Neural cell (in vitro differentiated cells): ENCODE measurements at regions not wholly inside any gene's neighbourhood (a gene's known extent, or its start where the extent isn't known, plus 50 kb on each side); places are given as distances from the start of the nearest gene placed in this dataset.

ENCODE experiments used
- H2AFZ ChIP-seq: fragments of 200-600, 300-800 bp; sonication (generic), shearing (Covaris generic); 2 replicates; pipeline ENCODE4 v1.6.0; 2014; ENCODE audit warnings: low read depth, mild to moderate bottlenecking, antibody characterized with exemption, low read length, moderate library complexity
- H3F3A ChIP-seq: fragments of 200-600 bp; shearing (Covaris generic); 2 replicates; pipeline ENCODE4 v1.6.1; 2016; ENCODE audit warnings: mild to moderate bottlenecking, moderate library complexity, mixed read lengths, antibody characterized with exemption, low read length; ENCODE audit not compliant: insufficient read depth, poor library complexity, severe bottlenecking
- H3K27ac ChIP-seq: fragments of 200-600, 300-800 bp; sonication (generic), shearing (Covaris generic); 2 replicates; pipeline ENCODE4 v1.5.1; 2014; ENCODE audit warnings: mild to moderate bottlenecking, low read length, moderate library complexity
- H3K27me3 ChIP-seq: fragments of 300-800, 200-600 bp; sonication (generic), shearing (Covaris generic); 2 replicates; pipeline ENCODE4 v1.6.0; 2014; ENCODE audit warnings: mild to moderate bottlenecking, low read depth, low read length, moderate library complexity; ENCODE audit not compliant: insufficient read depth
- H3K36me3 ChIP-seq: fragments of 300-800, 200-600 bp; sonication (generic), shearing (Covaris generic); 2 replicates; pipeline ENCODE4 v1.5.1; 2014; ENCODE audit warnings: mild to moderate bottlenecking, antibody characterized with exemption, low read length, moderate library complexity; ENCODE audit not compliant: insufficient read depth
- H3K4me2 ChIP-seq: fragments of 300-800, 200-600 bp; sonication (generic), shearing (Covaris generic); 2 replicates; pipeline ENCODE4 v1.6.0; 2014; ENCODE audit warnings: mild to moderate bottlenecking, low read length
- H3K4me3 ChIP-seq: fragments of 300-800, 200-600 bp; sonication (generic), shearing (Covaris generic); 2 replicates; pipeline ENCODE4 v1.5.1; 2014; ENCODE audit warnings: mild to moderate bottlenecking, low read length, moderate library complexity
- H3K79me2 ChIP-seq: fragments of 200-600 bp; shearing (Covaris generic); replicated peaks from 2 replicates; pipeline ENCODE4 v1.6.0; 2014; ENCODE audit warnings: mild to moderate bottlenecking, low read length, moderate library complexity; ENCODE audit not compliant: insufficient read depth
- H3K9ac ChIP-seq: fragments of 300-800, 200-600 bp; sonication (generic), shearing (Covaris generic); 2 replicates; pipeline ENCODE4 v1.6.1; 2016; ENCODE audit warnings: mild to moderate bottlenecking, low read length, mixed read lengths
- H3K9me2 ChIP-seq: fragments of 200-600 bp; shearing (Covaris generic); 2 replicates; pipeline ENCODE4 v1.6.1; 2016; ENCODE audit warnings: mild to moderate bottlenecking, low read length, mixed read lengths; ENCODE audit not compliant: insufficient read depth
- H3K9me3 ChIP-seq: fragments of 200-600, 300-800 bp; sonication (generic), shearing (Covaris generic); 2 replicates; pipeline ENCODE4 v1.6.1; 2016; ENCODE audit warnings: mild to moderate bottlenecking, mixed run types, low read length, moderate library complexity, mixed read lengths
- H4K20me1 ChIP-seq: fragments of 200-600 bp; shearing (Covaris generic); 2 replicates; pipeline ENCODE4 v1.6.1; 2016; ENCODE audit warnings: mild to moderate bottlenecking, mixed run types; ENCODE audit not compliant: insufficient read depth
- CTCF ChIP-seq: fragments of 450-650 bp; IDR thresholded peaks from 2 replicates; pipeline ENCODE4 v1.5.1; 2014; ENCODE audit warnings: antibody characterized with exemption, mild to moderate bottlenecking, moderate library complexity; ENCODE audit not compliant: poor library complexity, severe bottlenecking
- EP300 ChIP-seq: fragments of 450-650 bp; conservative IDR thresholded peaks from 2 replicates; pipeline ENCODE4 v1.6.1; 2014; ENCODE audit warnings: antibody characterized with exemption, mild to moderate bottlenecking, moderate library complexity; ENCODE audit not compliant: poor library complexity, severe bottlenecking
- EZH2 ChIP-seq: fragments of 200-600, 300-800 bp; shearing (Covaris generic), sonication (generic); IDR thresholded peaks from 2 replicates; pipeline ENCODE4 v1.6.1; 2014; ENCODE audit warnings: antibody characterized with exemption, low read length, borderline replicate concordance, mild to moderate bottlenecking; ENCODE audit not compliant: insufficient read depth, poor library complexity, severe bottlenecking
- MXI1 ChIP-seq: fragments of 450-650 bp; conservative IDR thresholded peaks from 2 replicates; pipeline ENCODE4 v1.6.1; 2014; ENCODE audit warnings: antibody characterized with exemption, mild to moderate bottlenecking; ENCODE audit not compliant: poor library complexity, severe bottlenecking
- POLR2AphosphoS5 ChIP-seq: IDR thresholded peaks from 2 replicates; pipeline ENCODE4 v1.6.1; 2012
- RAD21 ChIP-seq: fragments of 450-650 bp; conservative IDR thresholded peaks from 2 replicates; pipeline ENCODE4 v1.6.1; 2014; ENCODE audit warnings: antibody characterized with exemption, mild to moderate bottlenecking, moderate library complexity
- REST ChIP-seq: IDR thresholded peaks from 2 replicates; pipeline ENCODE4 v1.6.1; 2012; ENCODE audit warnings: borderline replicate concordance
- SMC3 ChIP-seq: fragments of 450-650 bp; conservative IDR thresholded peaks from 2 replicates; pipeline ENCODE4 v1.6.1; 2014; ENCODE audit warnings: antibody characterized with exemption, mild to moderate bottlenecking, moderate library complexity; ENCODE audit not compliant: poor library complexity
- TAF1 ChIP-seq: IDR thresholded peaks from 2 replicates; pipeline ENCODE4 v1.6.1; 2012; ENCODE audit warnings: low read depth

- Histone ChIP-seq H3K27me3 (no peaks in the 10 kb centered on the region), H3K79me2 (no peaks in the 10 kb centered on the region), H3K36me3 (no peaks in the 10 kb centered on the region), H3K27ac (no peak overlapping the region), H3K9me3 (no peaks in the 10 kb centered on the region), H3K9ac (no peak overlapping the region), H3K9me2 (no peaks in the 10 kb centered on the region), H2AFZ (no peak overlapping the region), H3K4me3 (no peak overlapping the region), H4K20me1 (no peaks in the 10 kb centered on the region), H3K4me2 (no peak overlapping the region), H3F3A (no peaks in the 10 kb centered on the region)
- TF ChIP-seq RAD21 (no peak), REST (no peak), TAF1 (no peak), POLR2AphosphoS5 (no peak), SMC3 (no peak), MXI1 (no peak), CTCF (no peak), EZH2 (no peak), EP300 (no peak)
Observed at GRCh38 chr14:53751650-53752049, 205.0 kb downstream of the BMP4 start.

GRCh38 chr14:53748691-53749090 lies 207.9 kb downstream of the BMP4 start:
- no peaks in the 10 kb centered on the region for H3K9me3 ChIP-seq
- no peaks in the 10 kb centered on the region for H3F3A ChIP-seq
- H3K79me2 ChIP-seq = no peaks in the 10 kb centered on the region
- H3K27ac ChIP-seq = no peak overlapping the region
- no peak overlapping the region for H3K4me3 ChIP-seq
- H4K20me1 ChIP-seq = no peaks in the 10 kb centered on the region
- H3K27me3 ChIP-seq = peaks cover 8% of the 10 kb centered on the region
- no peaks in the 10 kb centered on the region for H3K9me2 ChIP-seq
- H3K4me2 ChIP-seq = no peak overlapping the region
- TF ChIP-seq RAD21 (no peak), POLR2AphosphoS5 (no peak), EP300 (no peak), TAF1 (no peak), EZH2 (no peak), MXI1 (no peak), SMC3 (no peak), CTCF (no peak), REST (no peak)
- H2AFZ ChIP-seq = no peak overlapping the region
- no peaks in the 10 kb centered on the region for H3K36me3 ChIP-seq
- H3K9ac ChIP-seq = no peak overlapping the region
